ENCODE measurements at regions not wholly inside any gene's neighbourhood (a gene's known extent, or its start where the extent isn't known, plus 50 kb on each side); places are given as distances from the start of the nearest gene placed in this dataset.

DNA sequence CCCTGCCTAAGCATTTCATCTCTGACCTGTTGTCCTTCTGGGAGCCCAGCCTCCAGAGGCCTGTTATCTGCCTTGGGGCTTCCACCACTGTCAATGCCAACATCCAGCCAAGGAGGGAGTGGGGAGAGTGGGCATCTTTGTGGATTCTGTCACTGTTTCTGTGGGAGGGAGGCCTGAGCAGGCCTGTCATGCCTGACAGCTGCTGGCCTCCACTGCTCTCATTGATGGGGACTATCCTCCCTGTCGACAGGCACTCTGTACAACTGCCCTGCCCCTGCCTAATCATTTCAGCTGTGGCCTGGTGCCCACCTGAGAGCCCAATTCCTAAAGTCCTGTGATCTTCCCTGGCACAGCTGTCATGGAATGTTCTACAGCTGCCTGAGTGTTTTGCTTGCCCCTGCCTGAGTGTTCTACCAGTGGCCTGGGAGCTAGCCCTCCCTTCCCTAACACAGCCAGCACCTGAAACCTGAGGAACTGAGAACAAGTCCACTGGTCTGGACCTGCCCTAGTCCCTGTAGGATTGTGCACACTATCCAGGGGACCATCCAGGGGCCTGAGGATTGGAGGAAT, 145.3 kb downstream of the FAM83B start:
- Histone ChIP-seq H2BK12ac (ENCODE audit: insufficient read length, low read depth, low read length) (no peak overlapping the region), H4K20me1 (ENCODE audit: control insufficient read depth, insufficient read depth, insufficient read length) (no peaks in the 10 kb centered on the region), H3K23ac (ENCODE audit: insufficient read length, low read depth, low read length) (no peak overlapping the region), H3K27me3 (ENCODE audit: insufficient read depth, low read length) (no peaks in the 10 kb centered on the region), H3K4me1 (ENCODE audit: insufficient read depth, low read length) (no peaks in the 10 kb centered on the region), H3K79me2 (ENCODE audit: insufficient read depth, low read length) (no peaks in the 10 kb centered on the region), H4K8ac (replicated peaks; ENCODE audit: insufficient read length, low read depth, low read length) (no peak overlapping the region), H2BK15ac (ENCODE audit: low read depth, low read length) (no peak overlapping the region), H3K23me2 (ENCODE audit: insufficient read length, low read depth, low read length, poor library complexity, severe bottlenecking) (no peaks in the 10 kb centered on the region), H2BK20ac (ENCODE audit: low read depth, low read length, poor library complexity, severe bottlenecking) (no peak overlapping the region), H2BK5ac (ENCODE audit: insufficient read length, low read length) (no peak overlapping the region), H2AFZ (ENCODE audit: low read length) (no peak overlapping the region), H3K4ac (ENCODE audit: low read depth, low read length) (no peak overlapping the region), H3K56ac (ENCODE audit: insufficient read length, low read depth, low read length) (no peak overlapping the region), H4K5ac (ENCODE audit: insufficient read length, low read depth, low read length) (no peak overlapping the region), H3K9me3 (ENCODE audit: control insufficient read depth, low read depth, low read length) (no peaks in the 10 kb centered on the region), H3K9ac (ENCODE audit: extremely low read depth, insufficient read length, low read length) (no peak overlapping the region), H2BK120ac (ENCODE audit: low read depth, low read length, poor library complexity, severe bottlenecking) (no peak overlapping the region), H3K4me2 (ENCODE audit: insufficient read depth, insufficient read length, low read length) (no peak overlapping the region), H3K79me1 (ENCODE audit: insufficient read depth, low read depth, low read length, poor library complexity, severe bottlenecking) (no peaks in the 10 kb centered on the region), H3T11ph (ENCODE audit: low read length) (no peak overlapping the region), H3K27ac (ENCODE audit: insufficient read length, low read depth, low read length) (no peak overlapping the region), H3K14ac (ENCODE audit: insufficient read depth, low read length) (no peak overlapping the region), H2AK5ac (ENCODE audit: insufficient read length, low read length) (no peak overlapping the region), H3K18ac (ENCODE audit: insufficient read length, low read depth, low read length) (no peak overlapping the region), H4K91ac (ENCODE audit: insufficient read length, low read depth, low read length) (no peak overlapping the region)
- TF ChIP-seq, protein P1, sequence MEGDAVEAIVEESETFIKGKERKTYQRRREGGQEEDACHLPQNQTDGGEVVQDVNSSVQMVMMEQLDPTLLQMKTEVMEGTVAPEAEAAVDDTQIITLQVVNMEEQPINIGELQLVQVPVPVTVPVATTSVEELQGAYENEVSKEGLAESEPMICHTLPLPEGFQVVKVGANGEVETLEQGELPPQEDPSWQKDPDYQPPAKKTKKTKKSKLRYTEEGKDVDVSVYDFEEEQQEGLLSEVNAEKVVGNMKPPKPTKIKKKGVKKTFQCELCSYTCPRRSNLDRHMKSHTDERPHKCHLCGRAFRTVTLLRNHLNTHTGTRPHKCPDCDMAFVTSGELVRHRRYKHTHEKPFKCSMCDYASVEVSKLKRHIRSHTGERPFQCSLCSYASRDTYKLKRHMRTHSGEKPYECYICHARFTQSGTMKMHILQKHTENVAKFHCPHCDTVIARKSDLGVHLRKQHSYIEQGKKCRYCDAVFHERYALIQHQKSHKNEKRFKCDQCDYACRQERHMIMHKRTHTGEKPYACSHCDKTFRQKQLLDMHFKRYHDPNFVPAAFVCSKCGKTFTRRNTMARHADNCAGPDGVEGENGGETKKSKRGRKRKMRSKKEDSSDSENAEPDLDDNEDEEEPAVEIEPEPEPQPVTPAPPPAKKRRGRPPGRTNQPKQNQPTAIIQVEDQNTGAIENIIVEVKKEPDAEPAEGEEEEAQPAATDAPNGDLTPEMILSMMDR (conservative IDR thresholded peaks at IDR 0.05), result no peak
- peaks cover 2 to 3% of the 10 kb centered on the region in 2 experiments; a peak in 3 of 5 replicates for H3K9me3 Mint-ChIP-seq
- no peaks in the 10 kb centered on the region for H3K36me3 Mint-ChIP-seq (ENCODE audit: insufficient read depth in 1 of 3, low read depth in 3 of 3)
- peaks cover 3% of the 10 kb centered on the region in 2 experiments; a peak in 2 of 4 replicates for H3K4me1 Mint-ChIP-seq
- H3K4me3 Mint-ChIP-seq, result no peak overlapping the region
- peak overlapping the region in 1 of 3 experiments; percentile 16; a peak in 1 of 7 replicates for H3K27ac Mint-ChIP-seq
- WGBS (ENCODE audit: extremely low coverage, insufficient read length, low lambda C conversion rate), result no CpG with 5 or more reads among the region's 1 CpG
- no peaks in the 10 kb centered on the region; the same call in none of the 2 replicates for H3K27me3 Mint-ChIP-seq (ENCODE audit: low read depth)
- no peak for DNase-seq
